GM23338 (cell line): ENCODE measurements at regions not wholly inside any gene's neighbourhood (a gene's known extent, or its start where the extent isn't known, plus 50 kb on each side); places are given as distances from the start of the nearest gene placed in this dataset.
A peak's percentile ranks its signal among the peaks of the same experiment; 100 is the strongest.

Source experiments
- ATAC-seq: fragments of 200-7000 bp; cut with Tn5 transposase; 3 replicates; pipeline ENCODE4 v1.9.1; 2020
- DNase-seq: peaks from one replicate; pipeline ENCODE4 v3.0.0-alpha.2; 2015; ENCODE audit warnings: low spot score
- H2AFZ ChIP-seq: fragments of 200-600 bp; sonication (generic); 2 replicates; pipeline ENCODE4 v1.8.0; 2016; ENCODE audit warnings: antibody characterized with exemption, mild to moderate bottlenecking, moderate library complexity
- H3F3A ChIP-seq: fragments of 200-600 bp; sonication (generic); replicated peaks from 2 replicates; pipeline ENCODE4 v1.8.0; 2017; ENCODE audit warnings: antibody characterized with exemption, mixed run types, low read depth
- H3K27ac ChIP-seq: fragments of 200-600 bp; sonication (generic); 2 replicates; pipeline ENCODE4 v1.6.1; 2016; ENCODE audit warnings: low read depth
- H3K27me3 ChIP-seq: fragments of 200-600 bp; sonication (generic); 2 replicates; pipeline ENCODE4 v1.8.0; 2016; ENCODE audit warnings: mild to moderate bottlenecking, mixed run types, moderate library complexity; ENCODE audit not compliant: insufficient read depth
- H3K36me3 ChIP-seq: fragments of 200-600 bp; sonication (generic); 2 replicates; pipeline ENCODE4 v1.8.0; 2016; ENCODE audit warnings: mild to moderate bottlenecking; ENCODE audit not compliant: insufficient read depth
- H3K4me1 ChIP-seq: fragments of 200-600 bp; sonication (generic); 2 replicates; pipeline ENCODE4 v1.8.0; 2016; ENCODE audit warnings: mild to moderate bottlenecking, moderate library complexity; ENCODE audit not compliant: insufficient read depth
- H3K4me2 ChIP-seq: fragments of 200-600 bp; sonication (generic); 2 replicates; pipeline ENCODE4 v1.7.1; 2017; ENCODE audit warnings: mixed run types
- H3K4me3 ChIP-seq: fragments of 200-600 bp; sonication (generic); 2 replicates; pipeline ENCODE4 v1.6.1; 2016; ENCODE audit warnings: mixed run types
- H3K79me2 ChIP-seq: fragments of 200-600 bp; sonication (generic); replicated peaks from 2 replicates; pipeline ENCODE4 v1.8.0; 2017; ENCODE audit warnings: mild to moderate bottlenecking; ENCODE audit not compliant: insufficient read depth
- H3K9me2 ChIP-seq: fragments of 200-600 bp; sonication (generic); 2 replicates; pipeline ENCODE4 v1.8.0; 2017; ENCODE audit not compliant: insufficient read depth
- H4K20me1 ChIP-seq: fragments of 200-600 bp; sonication (generic); replicated peaks from 2 replicates; pipeline ENCODE4 v1.8.0; 2017; ENCODE audit warnings: mild to moderate bottlenecking; ENCODE audit not compliant: insufficient read depth
- H3K27ac Mint-ChIP-seq: 2 replicates; pipeline ENCODE4 v1.8.0; 2020; ENCODE audit warnings: inconsistent platforms, mild to moderate bottlenecking, moderate library complexity, mixed read lengths
- H3K27me3 Mint-ChIP-seq: 3 replicates; pipeline ENCODE4 v1.8.0; 2022; ENCODE audit warnings: low read depth, mild to moderate bottlenecking, moderate library complexity, mixed read lengths, inconsistent platforms; ENCODE audit not compliant: insufficient read depth, poor library complexity
- H3K36me3 Mint-ChIP-seq: 3 replicates; pipeline ENCODE4 v1.8.0; 2021; ENCODE audit warnings: low read depth, mild to moderate bottlenecking, inconsistent platforms, moderate library complexity, mixed read lengths
- H3K4me1 Mint-ChIP-seq: 3 replicates; pipeline ENCODE4 v1.8.0; 2020; ENCODE audit warnings: mild to moderate bottlenecking, inconsistent platforms, mixed read lengths
- H3K4me3 Mint-ChIP-seq: 3 replicates; pipeline ENCODE4 v1.8.0; 2021; ENCODE audit warnings: moderate library complexity, mild to moderate bottlenecking, inconsistent platforms, mixed read lengths
- H3K9me3 Mint-ChIP-seq: 3 replicates; pipeline ENCODE4 v1.8.0; 2020; ENCODE audit warnings: moderate library complexity, mild to moderate bottlenecking, inconsistent platforms, mixed read lengths
- EZH2phosphoT487 ChIP-seq: fragments of 200-600 bp; sonication (generic); IDR thresholded peaks from one replicate; pipeline ENCODE4 v1.8.1; 2018; ENCODE audit warnings: antibody characterized with exemption; ENCODE audit not compliant: unreplicated experiment
- JUNB ChIP-seq: IDR thresholded peaks from one replicate; pipeline ENCODE4 v1.6.1; 2016; ENCODE audit warnings: antibody characterized with exemption; ENCODE audit not compliant: unreplicated experiment
- POLR2AphosphoS5 ChIP-seq: IDR thresholded peaks from 2 replicates; pipeline ENCODE4 v1.6.1; 2016; ENCODE audit warnings: antibody characterized with exemption, low read depth
- STAT1 ChIP-seq: IDR thresholded peaks from one replicate; pipeline ENCODE4 v1.6.1; 2016; ENCODE audit warnings: antibody characterized with exemption; ENCODE audit not compliant: unreplicated experiment
- ZNF114 ChIP-seq: fragments of 250-450 bp; sonication (Bioruptor Pico); IDR thresholded peaks from 2 replicates; pipeline ENCODE4 v1.5.0; 2020; ENCODE audit warnings: mild to moderate bottlenecking, moderate library complexity
- TF ChIP-seq, protein P1 (sequence below): IDR thresholded peaks from one replicate; pipeline ENCODE4 v1.6.1; 2018; ENCODE audit warnings: antibody characterized with exemption; ENCODE audit not compliant: unreplicated experiment
- TF ChIP-seq, protein P2 (sequence below), 2 experiments: fragments of 200-600 bp in 1 of 2; sonication (generic) in 1 of 2; conservative IDR thresholded peaks; 2 replicates each; pipeline versions ENCODE4 v1.5.1 to v1.6.1; 2016 to 2017; ENCODE audit warnings: antibody characterized with exemption in 2 of 2, low read depth in 2 of 2, mild to moderate bottlenecking in 2 of 2, moderate library complexity in 1 of 2
- TF ChIP-seq, protein P3 (sequence below): fragments of 250-450 bp; sonication (Bioruptor Pico); IDR thresholded peaks from 2 replicates; pipeline ENCODE4 v1.5.0; 2020; ENCODE audit warnings: mild to moderate bottlenecking, moderate library complexity

DNA sequence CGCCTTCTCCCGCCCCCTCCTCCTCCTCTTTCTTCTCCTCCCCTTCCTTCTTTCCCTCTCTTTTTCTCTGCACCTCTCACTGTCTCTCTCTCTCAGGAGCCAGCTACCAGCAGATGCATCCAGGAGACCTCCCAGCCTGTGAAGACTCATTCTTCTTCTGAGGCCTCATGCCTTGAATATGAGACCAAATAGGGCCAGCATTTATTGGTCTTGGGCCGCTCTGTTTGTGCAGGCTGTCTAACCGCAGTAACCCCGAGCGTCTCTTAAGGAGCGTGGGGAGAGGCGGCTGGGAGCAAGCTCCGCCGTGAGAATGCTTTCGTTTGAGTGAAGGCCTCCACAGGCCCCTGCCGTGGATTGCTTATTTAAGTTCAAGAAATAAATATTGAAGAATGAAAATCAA, 167.0 kb downstream of the NUFIP1 start:
- ATAC-seq (no peak), DNase-seq (no peak)
- Histone ChIP-seq H3K4me2 (no peak overlapping the region), H3K9me2 (no peaks in the 10 kb centered on the region), H3K4me1 (peaks cover 7% of the 10 kb centered on the region), H3K36me3 (no peaks in the 10 kb centered on the region), H3K27ac (no peak overlapping the region), H3F3A (no peaks in the 10 kb centered on the region), H2AFZ (peak overlapping the region; percentile 93), H3K4me3 (no peak overlapping the region), H3K27me3 (no peaks in the 10 kb centered on the region), H3K79me2 (no peaks in the 10 kb centered on the region), H4K20me1 (no peaks in the 10 kb centered on the region)
- Mint-ChIP-seq H3K36me3 (no peaks in the 10 kb centered on the region), H3K4me1 (peaks cover 20% of the 10 kb centered on the region), H3K9me3 (no peaks in the 10 kb centered on the region), H3K4me3 (no peak overlapping the region), H3K27ac (no peak overlapping the region), H3K27me3 (peaks cover 3% of the 10 kb centered on the region)
- no peak for TF ChIP-seq EZH2phosphoT487
- TF ChIP-seq, protein P1, sequence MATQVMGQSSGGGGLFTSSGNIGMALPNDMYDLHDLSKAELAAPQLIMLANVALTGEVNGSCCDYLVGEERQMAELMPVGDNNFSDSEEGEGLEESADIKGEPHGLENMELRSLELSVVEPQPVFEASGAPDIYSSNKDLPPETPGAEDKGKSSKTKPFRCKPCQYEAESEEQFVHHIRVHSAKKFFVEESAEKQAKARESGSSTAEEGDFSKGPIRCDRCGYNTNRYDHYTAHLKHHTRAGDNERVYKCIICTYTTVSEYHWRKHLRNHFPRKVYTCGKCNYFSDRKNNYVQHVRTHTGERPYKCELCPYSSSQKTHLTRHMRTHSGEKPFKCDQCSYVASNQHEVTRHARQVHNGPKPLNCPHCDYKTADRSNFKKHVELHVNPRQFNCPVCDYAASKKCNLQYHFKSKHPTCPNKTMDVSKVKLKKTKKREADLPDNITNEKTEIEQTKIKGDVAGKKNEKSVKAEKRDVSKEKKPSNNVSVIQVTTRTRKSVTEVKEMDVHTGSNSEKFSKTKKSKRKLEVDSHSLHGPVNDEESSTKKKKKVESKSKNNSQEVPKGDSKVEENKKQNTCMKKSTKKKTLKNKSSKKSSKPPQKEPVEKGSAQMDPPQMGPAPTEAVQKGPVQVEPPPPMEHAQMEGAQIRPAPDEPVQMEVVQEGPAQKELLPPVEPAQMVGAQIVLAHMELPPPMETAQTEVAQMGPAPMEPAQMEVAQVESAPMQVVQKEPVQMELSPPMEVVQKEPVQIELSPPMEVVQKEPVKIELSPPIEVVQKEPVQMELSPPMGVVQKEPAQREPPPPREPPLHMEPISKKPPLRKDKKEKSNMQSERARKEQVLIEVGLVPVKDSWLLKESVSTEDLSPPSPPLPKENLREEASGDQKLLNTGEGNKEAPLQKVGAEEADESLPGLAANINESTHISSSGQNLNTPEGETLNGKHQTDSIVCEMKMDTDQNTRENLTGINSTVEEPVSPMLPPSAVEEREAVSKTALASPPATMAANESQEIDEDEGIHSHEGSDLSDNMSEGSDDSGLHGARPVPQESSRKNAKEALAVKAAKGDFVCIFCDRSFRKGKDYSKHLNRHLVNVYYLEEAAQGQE = no peak
- no peak for TF ChIP-seq STAT1
- no peak for TF ChIP-seq ZNF114 (CRISPR knock-in tag)
- TF ChIP-seq POLR2AphosphoS5 = no peak
- TF ChIP-seq, protein P2, sequence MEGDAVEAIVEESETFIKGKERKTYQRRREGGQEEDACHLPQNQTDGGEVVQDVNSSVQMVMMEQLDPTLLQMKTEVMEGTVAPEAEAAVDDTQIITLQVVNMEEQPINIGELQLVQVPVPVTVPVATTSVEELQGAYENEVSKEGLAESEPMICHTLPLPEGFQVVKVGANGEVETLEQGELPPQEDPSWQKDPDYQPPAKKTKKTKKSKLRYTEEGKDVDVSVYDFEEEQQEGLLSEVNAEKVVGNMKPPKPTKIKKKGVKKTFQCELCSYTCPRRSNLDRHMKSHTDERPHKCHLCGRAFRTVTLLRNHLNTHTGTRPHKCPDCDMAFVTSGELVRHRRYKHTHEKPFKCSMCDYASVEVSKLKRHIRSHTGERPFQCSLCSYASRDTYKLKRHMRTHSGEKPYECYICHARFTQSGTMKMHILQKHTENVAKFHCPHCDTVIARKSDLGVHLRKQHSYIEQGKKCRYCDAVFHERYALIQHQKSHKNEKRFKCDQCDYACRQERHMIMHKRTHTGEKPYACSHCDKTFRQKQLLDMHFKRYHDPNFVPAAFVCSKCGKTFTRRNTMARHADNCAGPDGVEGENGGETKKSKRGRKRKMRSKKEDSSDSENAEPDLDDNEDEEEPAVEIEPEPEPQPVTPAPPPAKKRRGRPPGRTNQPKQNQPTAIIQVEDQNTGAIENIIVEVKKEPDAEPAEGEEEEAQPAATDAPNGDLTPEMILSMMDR (conservative IDR thresholded peaks at IDR 0.05; ENCODE audit: low read depth in 2 of 2) = no peak
- TF ChIP-seq, protein P3, sequence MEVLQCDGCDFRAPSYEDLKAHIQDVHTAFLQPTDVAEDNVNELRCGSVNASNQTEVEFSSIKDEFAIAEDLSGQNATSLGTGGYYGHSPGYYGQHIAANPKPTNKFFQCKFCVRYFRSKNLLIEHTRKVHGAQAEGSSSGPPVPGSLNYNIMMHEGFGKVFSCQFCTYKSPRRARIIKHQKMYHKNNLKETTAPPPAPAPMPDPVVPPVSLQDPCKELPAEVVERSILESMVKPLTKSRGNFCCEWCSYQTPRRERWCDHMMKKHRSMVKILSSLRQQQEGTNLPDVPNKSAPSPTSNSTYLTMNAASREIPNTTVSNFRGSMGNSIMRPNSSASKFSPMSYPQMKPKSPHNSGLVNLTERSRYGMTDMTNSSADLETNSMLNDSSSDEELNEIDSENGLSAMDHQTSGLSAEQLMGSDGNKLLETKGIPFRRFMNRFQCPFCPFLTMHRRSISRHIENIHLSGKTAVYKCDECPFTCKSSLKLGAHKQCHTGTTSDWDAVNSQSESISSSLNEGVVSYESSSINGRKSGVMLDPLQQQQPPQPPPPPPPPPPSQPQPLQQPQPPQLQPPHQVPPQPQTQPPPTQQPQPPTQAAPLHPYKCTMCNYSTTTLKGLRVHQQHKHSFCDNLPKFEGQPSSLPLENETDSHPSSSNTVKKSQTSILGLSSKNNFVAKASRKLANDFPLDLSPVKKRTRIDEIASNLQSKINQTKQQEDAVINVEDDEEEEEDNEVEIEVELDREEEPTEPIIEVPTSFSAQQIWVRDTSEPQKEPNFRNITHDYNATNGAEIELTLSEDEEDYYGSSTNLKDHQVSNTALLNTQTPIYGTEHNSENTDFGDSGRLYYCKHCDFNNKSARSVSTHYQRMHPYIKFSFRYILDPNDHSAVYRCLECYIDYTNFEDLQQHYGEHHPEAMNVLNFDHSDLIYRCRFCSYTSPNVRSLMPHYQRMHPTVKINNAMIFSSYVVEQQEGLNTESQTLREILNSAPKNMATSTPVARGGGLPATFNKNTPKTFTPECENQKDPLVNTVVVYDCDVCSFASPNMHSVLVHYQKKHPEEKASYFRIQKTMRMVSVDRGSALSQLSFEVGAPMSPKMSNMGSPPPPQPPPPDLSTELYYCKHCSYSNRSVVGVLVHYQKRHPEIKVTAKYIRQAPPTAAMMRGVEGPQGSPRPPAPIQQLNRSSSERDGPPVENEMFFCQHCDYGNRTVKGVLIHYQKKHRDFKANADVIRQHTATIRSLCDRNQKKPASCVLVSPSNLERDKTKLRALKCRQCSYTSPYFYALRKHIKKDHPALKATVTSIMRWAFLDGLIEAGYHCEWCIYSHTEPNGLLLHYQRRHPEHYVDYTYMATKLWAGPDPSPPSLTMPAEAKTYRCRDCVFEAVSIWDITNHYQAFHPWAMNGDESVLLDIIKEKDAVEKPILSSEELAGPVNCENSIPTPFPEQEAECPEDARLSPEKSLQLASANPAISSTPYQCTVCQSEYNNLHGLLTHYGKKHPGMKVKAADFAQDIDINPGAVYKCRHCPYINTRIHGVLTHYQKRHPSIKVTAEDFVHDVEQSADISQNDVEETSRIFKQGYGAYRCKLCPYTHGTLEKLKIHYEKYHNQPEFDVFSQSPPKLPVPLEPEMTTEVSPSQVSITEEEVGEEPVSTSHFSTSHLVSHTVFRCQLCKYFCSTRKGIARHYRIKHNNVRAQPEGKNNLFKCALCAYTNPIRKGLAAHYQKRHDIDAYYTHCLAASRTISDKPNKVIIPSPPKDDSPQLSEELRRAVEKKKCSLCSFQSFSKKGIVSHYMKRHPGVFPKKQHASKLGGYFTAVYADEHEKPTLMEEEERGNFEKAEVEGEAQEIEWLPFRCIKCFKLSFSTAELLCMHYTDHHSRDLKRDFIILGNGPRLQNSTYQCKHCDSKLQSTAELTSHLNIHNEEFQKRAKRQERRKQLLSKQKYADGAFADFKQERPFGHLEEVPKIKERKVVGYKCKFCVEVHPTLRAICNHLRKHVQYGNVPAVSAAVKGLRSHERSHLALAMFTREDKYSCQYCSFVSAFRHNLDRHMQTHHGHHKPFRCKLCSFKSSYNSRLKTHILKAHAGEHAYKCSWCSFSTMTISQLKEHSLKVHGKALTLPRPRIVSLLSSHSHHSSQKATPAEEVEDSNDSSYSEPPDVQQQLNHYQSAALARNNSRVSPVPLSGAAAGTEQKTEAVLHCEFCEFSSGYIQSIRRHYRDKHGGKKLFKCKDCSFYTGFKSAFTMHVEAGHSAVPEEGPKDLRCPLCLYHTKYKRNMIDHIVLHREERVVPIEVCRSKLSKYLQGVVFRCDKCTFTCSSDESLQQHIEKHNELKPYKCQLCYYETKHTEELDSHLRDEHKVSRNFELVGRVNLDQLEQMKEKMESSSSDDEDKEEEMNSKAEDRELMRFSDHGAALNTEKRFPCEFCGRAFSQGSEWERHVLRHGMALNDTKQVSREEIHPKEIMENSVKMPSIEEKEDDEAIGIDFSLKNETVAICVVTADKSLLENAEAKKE (CRISPR knock-in tag) = no peak
- TF ChIP-seq JUNB = no peak
